Fibroblast of mammary gland (primary cell): ENCODE measurements at regions not wholly inside any gene's neighbourhood (a gene's known extent, or its start where the extent isn't known, plus 50 kb on each side); places are given as distances from the start of the nearest gene placed in this dataset.

Source experiments
- DNase-seq: peaks from one replicate; pipeline ENCODE4 v3.0.0-alpha.2; 2010; ENCODE audit warnings: low read depth
- H3K4me3 ChIP-seq: 2 replicates; pipeline ENCODE4 v1.5.1; 2011; ENCODE audit warnings: low read depth, mild to moderate bottlenecking, low read length, moderate library complexity; ENCODE audit not compliant: control insufficient read depth
- CTCF ChIP-seq: conservative IDR thresholded peaks from 2 replicates; pipeline ENCODE4 v1.5.1; 2011; ENCODE audit warnings: low read depth, low read length, inconsistent platforms; ENCODE audit not compliant: control insufficient read depth, insufficient read depth

DNA sequence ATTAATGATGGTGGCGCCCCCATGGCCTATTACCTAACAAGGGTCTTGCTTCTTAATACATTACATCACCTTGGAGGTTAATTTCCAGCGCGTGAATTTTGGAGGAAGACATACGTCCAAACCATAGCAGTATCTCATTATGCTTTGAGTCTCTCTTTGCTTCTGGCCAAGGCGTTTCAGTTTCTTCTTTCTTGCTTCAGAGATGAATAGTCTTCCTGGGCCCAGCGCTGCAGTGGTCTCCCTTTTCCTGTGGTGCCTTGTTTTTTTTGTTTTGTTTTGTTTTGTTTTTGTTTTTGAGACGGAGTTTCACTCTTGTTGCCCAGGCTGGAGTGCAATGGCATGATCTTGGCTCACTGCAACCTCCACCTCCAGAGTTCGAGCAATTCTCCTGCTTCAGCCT lies 268.4 kb downstream of the SOX4 start:
- H3K4me3 ChIP-seq = no peak overlapping the region
- TF ChIP-seq CTCF = no peak
- no peak for DNase-seq

- no peak for DNase-seq
- no peak overlapping the region for H3K4me3 ChIP-seq
- no peak for TF ChIP-seq CTCF
These were observed 270.7 kb downstream of the SOX4 start for GRCh38 chr6:21864206-21864605.

DNA sequence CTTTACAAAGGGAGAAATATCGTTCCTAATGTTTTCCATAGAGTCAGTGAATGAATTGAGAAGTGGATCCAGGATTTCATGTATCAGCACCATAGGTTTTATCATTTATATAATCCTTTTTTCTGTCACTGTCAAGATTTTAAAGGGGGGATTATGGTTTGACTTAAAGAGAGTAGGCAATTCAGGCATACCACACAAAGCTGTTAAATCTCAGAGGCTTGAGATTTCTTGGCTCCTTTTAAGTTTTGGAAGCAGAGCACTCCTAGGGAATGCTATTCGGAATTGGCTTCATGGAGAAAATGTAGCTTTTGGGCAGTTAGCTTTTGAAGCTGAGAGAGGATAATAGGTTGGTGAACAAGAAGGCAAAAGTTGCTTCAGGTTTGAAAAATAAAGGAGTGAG lies 274.7 kb downstream of the SOX4 start:
- H3K4me3 ChIP-seq = no peak overlapping the region
- no peak for TF ChIP-seq CTCF
- no peak for DNase-seq

- H3K4me3 ChIP-seq = no peak overlapping the region
- DNase-seq = no peak
- no peak for TF ChIP-seq CTCF
These were observed 275.7 kb downstream of the SOX4 start for GRCh38 chr6:21869085-21869771.

GRCh38 chr6:21870076-21870730 lies 276.7 kb downstream of the SOX4 start:
- DNase-seq = peak; percentile 44
- TF ChIP-seq CTCF = no peak
- no peak overlapping the region for H3K4me3 ChIP-seq

DNA sequence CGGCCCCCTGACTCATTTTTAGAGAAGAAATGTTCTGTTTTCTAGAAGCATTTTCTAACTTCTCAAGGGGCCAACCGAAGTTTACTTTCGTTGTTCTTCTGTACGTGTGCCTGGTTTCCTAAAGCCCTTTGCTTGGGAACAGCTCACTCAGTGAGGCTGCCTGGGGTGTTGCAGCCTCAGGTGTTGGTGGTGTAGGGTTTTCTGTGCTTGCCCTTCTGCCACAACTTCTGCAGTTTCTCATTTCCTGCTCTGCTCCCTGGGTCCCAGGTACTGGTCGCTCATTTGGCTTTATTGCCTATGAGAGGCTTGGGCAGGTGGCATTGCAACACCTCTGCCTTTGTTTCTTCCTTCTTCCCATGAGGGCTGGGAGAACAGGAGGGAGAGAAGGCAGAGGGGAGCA lies 278.3 kb downstream of the SOX4 start:
- DNase-seq = no peak
- TF ChIP-seq CTCF = no peak
- H3K4me3 ChIP-seq = no peak overlapping the region

GRCh38 chr6:21872749-21873148 lies 279.2 kb downstream of the SOX4 start:
- no peak overlapping the region for H3K4me3 ChIP-seq
- TF ChIP-seq CTCF = no peak
- no peak for DNase-seq
